ENCODE measurements at regions not wholly inside any gene's neighbourhood (a gene's known extent, or its start where the extent isn't known, plus 50 kb on each side); places are given as distances from the start of the nearest gene placed in this dataset.

GRCh38 chr3:164023480-164023879, 1054.8 kb downstream of the SI start:
- H2AFZ ChIP-seq (ENCODE audit: insufficient read depth, low read depth, low read length, poor library complexity, severe bottlenecking), result no peak overlapping the region
- intact Hi-C loops (cut with micrococcal nuclease), result no loop called here
- peaks cover 15 to 24% of the 10 kb centered on the region in 2 donors for H3K9me3 ChIP-seq (replicated peaks in 1 of 2; ENCODE audit: control insufficient read depth in 1 of 2, insufficient read depth in 1 of 2, low read length in 2 of 2)
- no peaks in the 10 kb centered on the region for H3K27me3 ChIP-seq (ENCODE audit: control insufficient read depth in 2 of 2, insufficient read depth in 2 of 2, low read length in 2 of 2)
- peaks cover 2 to 13% (median 6%) of the 10 kb centered on the region in 7 donors for H3K9me3 Mint-ChIP-seq
- H3K79me2 ChIP-seq (ENCODE audit: insufficient read depth, low read length), result no peaks in the 10 kb centered on the region
- no peaks in the 10 kb centered on the region for H3K36me3 Mint-ChIP-seq
- no peaks in the 10 kb centered on the region for H3K27me3 Mint-ChIP-seq (ENCODE audit: low read depth in 3 of 3)
- H3K4me3 Mint-ChIP-seq, result no peak overlapping the region
- no peak overlapping the region for H3K4me2 ChIP-seq (replicated peaks; ENCODE audit: extremely low read depth, low read length, poor library complexity, severe bottlenecking)
- no peak overlapping the region for H3K27ac Mint-ChIP-seq
- no peaks in the 10 kb centered on the region for H4K20me1 ChIP-seq (ENCODE audit: insufficient read depth, low read length)
- no peak for TF ChIP-seq CTCF (IDR thresholded peaks at IDR 0.05)
- H3K27ac ChIP-seq (ENCODE audit: low read depth in 1 of 2, low read length in 2 of 2), result no peak overlapping the region
- no peak overlapping the region for H3K4me3 ChIP-seq (replicated peaks in 1 of 3; ENCODE audit: low read depth in 2 of 3, low read length in 3 of 3)
- 88% methylated on average over 4 of the region's 4 CpGs for WGBS (ENCODE audit: insufficient coverage)
- no peak overlapping the region for H3K9ac ChIP-seq (ENCODE audit: insufficient read depth, low read length, poor library complexity, severe bottlenecking)
- no peaks in the 10 kb centered on the region for H3K4me1 Mint-ChIP-seq
- no peaks in the 10 kb centered on the region for H3K4me1 ChIP-seq (ENCODE audit: control insufficient read depth in 1 of 2, insufficient read depth in 2 of 2, low read length in 2 of 2)
- no peak for DNase-seq
- no peaks in the 10 kb centered on the region for H3K36me3 ChIP-seq (replicated peaks in 1 of 2; ENCODE audit: control insufficient read depth in 1 of 2, insufficient read depth in 2 of 2, low read length in 2 of 2)

- no peak for DNase-seq
Observed at GRCh38 chr3:164018500-164018899, 1059.8 kb downstream of the SI start.

More at GRCh38 chr3:164018500-164018899, 1059.8 kb downstream of the SI start:
- H2AFZ ChIP-seq (ENCODE audit: insufficient read depth, low read depth, low read length, poor library complexity, severe bottlenecking), result no peak overlapping the region
- H3K36me3 ChIP-seq (replicated peaks in 1 of 2; ENCODE audit: control insufficient read depth in 1 of 2, insufficient read depth in 2 of 2, low read length in 2 of 2), result no peaks in the 10 kb centered on the region
- H3K4me2 ChIP-seq (replicated peaks; ENCODE audit: extremely low read depth, low read length, poor library complexity, severe bottlenecking), result no peak overlapping the region
- no peak overlapping the region for H3K27ac Mint-ChIP-seq
- intact Hi-C loops (cut with micrococcal nuclease), result no loop called here
- peaks cover 0 to 8% (median under 1%) of the 10 kb centered on the region in 7 donors for H3K9me3 Mint-ChIP-seq
- H3K9me3 ChIP-seq (replicated peaks in 1 of 2; ENCODE audit: control insufficient read depth in 1 of 2, insufficient read depth in 1 of 2, low read length in 2 of 2), result peaks cover 10 to 17% of the 10 kb centered on the region in 2 donors
- no peak for TF ChIP-seq CTCF (IDR thresholded peaks at IDR 0.05)
- H3K4me3 ChIP-seq (replicated peaks in 1 of 3; ENCODE audit: low read depth in 2 of 3, low read length in 3 of 3), result no peak overlapping the region
- H3K27ac ChIP-seq (ENCODE audit: low read depth in 1 of 2, low read length in 2 of 2), result no peak overlapping the region
- H3K4me3 Mint-ChIP-seq, result no peak overlapping the region
- H3K4me1 ChIP-seq (ENCODE audit: control insufficient read depth in 1 of 2, insufficient read depth in 2 of 2, low read length in 2 of 2), result no peaks in the 10 kb centered on the region
- no peaks in the 10 kb centered on the region for H4K20me1 ChIP-seq (ENCODE audit: insufficient read depth, low read length)
- H3K9ac ChIP-seq (ENCODE audit: insufficient read depth, low read length, poor library complexity, severe bottlenecking), result no peak overlapping the region
- no peaks in the 10 kb centered on the region for H3K36me3 Mint-ChIP-seq
- no peaks in the 10 kb centered on the region for H3K27me3 Mint-ChIP-seq (ENCODE audit: low read depth in 3 of 3)
- no peaks in the 10 kb centered on the region for H3K4me1 Mint-ChIP-seq
- no peaks in the 10 kb centered on the region for H3K27me3 ChIP-seq (ENCODE audit: control insufficient read depth in 2 of 2, insufficient read depth in 2 of 2, low read length in 2 of 2)
- WGBS (ENCODE audit: insufficient coverage), result 93% methylated on average over 9 of the region's 9 CpGs
- H3K79me2 ChIP-seq (ENCODE audit: insufficient read depth, low read length), result no peaks in the 10 kb centered on the region

Data from CD14-positive monocyte (primary cell).